ENCODE measurements at regions not wholly inside any gene's neighbourhood (a gene's known extent, or its start where the extent isn't known, plus 50 kb on each side); places are given as distances from the start of the nearest gene placed in this dataset.

DNA sequence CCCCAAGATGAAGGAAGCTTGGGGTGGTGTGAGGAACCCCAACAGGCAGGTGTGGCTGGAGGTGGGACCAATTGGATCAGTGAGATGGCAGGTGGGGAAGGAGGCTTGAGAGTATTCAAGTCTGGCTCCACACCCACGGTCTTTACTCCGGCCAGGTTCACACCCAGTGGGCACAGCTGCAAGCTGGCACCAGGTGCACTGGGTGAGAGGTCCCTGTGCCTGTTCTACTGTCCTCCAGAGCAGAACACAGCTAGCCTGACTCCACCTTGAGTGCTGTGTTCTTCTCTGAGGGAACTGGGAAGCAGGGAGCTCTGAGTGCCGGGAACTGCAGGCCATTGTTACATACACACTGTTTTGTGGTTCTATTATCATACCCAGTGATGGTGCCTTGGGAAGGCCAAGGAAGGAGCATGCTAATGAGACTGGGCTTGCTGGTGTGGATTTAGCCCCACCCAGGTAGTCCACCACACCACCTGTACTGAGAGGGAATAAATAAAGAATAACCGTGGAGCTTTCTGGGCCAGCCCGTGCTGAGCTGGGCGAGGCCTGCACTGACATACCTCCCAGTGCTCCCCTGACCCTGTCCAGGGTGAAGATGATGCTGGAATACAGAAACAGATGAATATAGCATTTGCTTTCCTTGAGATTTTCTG, 93.4 kb downstream of the ABHD5 start:
- DNase-seq = no peak

DNA sequence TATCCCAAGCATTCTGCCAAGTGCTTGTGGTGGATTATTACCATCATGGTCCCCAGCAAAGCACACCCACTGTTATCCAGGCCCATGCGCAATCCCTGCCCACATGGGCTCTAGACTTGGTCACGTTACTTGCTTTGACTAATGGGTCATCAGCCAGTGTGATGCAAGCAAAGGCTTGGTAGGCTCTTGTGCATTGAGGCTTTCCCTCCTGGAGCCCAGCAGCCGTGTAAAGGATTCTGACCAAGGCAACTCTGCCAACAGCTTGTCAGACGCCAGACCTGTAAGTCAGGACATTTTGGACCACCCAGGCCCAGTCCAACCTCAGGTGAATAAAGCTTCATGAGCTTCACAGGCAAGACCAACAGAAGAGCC, 93.9 kb downstream of the ABHD5 start:
- DNase-seq = peak in 2 of 3 donors; percentile 10 to 20

DNA sequence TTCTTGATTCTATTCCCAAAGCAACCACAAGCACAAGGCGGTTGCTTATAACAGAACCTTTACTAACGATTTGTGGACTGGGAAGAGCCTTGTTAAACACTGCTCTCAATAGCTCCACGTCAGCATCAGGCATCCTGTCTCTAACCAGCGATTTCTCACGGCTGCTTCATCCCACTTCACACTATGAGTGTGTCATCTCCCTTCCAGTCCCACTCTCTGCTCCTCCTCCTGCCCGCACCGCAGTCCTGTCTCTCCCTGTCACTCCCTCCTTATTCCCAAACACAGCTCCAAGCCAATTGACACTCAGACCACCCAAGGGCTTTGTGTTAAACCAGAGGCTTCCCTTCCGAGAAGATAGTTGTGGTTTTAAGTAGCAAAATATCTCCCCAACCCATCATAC, 94.8 kb downstream of the ABHD5 start:
- no peak for DNase-seq

DNA sequence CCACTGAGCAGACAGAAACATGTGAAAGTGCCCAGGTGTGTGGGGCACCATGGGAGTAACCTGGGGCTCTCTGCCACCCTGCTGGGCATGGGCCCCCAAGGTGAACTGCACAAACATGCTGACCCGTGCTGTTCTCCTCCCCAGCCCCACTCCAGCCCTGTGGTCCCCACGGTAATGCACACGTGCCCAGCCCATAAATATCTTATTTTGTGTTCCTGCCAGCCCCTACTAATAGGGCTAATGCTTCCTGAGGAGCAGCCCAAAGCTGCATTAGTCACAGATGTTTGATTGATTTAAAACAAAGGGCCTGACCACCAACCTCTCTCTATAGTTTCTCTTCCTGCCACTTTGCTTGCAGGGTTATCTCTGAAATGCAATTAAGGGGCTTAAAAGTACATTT, 95.4 kb downstream of the ABHD5 start:
- no peak for DNase-seq

DNA sequence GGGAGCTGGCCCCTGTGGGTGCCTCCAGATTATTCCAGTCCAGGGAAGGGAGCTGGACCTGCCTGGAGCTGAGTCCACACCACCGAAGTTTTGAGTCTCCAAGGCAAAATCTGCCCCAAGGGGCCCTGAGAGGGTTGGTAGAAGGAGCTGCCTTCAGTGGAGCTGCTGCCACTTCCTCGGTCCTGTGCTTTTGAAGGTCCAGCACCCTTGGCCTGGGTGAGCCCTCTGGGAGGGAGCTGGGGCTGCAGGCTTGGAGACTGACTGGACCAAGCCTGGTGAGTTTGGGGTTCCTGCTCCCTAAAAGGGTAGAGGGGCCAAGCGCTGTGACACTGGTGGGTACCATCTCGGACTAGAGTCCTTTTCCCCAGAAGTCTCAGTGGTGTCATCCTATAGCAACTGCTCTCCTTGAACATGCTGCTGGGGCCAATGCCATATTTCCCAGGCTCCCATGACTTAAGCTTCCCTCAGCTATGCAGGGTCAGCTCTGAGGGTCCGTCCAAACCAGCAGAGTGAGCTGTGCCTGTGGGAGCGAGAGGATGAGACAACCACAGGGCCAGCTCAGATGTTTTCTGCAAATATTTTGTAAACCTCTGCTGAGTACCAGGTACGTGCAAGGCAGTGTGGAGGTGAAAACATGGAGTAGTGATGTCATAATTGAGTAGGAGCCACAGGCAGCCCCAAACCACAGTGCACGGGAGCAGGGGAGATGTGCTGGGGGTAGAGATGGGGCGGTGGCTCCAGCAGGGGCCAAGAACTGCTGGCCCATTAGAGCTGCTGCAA, 96.0 kb downstream of the ABHD5 start:
- DNase-seq = no peak

DNA sequence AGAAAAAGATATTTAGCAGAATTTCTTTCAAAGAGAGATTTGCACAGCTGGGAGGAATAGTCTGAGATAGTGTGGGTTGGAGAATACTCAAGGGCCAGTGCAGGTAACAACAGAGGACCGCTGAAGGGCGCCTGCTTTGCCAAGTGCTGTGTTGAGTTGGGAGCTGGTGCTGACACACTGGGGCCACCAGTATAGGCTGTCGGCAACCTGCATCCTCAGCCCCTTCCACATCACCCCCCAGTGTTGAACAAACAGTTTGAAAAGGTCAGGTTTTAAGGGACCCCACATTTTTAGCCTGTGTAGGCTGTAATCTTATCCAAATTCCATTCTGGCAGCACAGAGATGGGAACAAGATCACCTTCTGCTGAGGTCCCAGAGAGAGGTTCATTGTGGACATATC, 96.6 kb downstream of the ABHD5 start:
- DNase-seq = no peak

DNA sequence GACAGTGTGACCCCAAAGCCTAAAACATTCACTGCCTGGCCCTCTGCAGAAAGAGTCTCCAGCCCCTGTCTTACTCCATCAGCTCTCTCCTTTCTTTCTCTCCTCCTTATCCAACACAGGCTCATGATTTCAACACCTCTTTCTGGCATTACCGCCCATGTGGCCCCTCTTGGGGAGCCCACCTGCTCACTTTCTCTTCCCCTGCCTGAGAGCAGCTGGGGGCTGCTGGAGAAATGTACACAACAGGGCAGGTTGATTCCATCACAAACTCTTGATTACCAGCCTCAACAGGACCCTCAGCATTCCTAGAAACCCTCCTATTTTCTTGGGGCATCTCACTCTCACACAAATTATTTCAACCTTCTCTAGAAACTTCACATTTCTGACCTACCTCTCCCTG, 98.3 kb downstream of the ABHD5 start:
- no peak for DNase-seq

DNA sequence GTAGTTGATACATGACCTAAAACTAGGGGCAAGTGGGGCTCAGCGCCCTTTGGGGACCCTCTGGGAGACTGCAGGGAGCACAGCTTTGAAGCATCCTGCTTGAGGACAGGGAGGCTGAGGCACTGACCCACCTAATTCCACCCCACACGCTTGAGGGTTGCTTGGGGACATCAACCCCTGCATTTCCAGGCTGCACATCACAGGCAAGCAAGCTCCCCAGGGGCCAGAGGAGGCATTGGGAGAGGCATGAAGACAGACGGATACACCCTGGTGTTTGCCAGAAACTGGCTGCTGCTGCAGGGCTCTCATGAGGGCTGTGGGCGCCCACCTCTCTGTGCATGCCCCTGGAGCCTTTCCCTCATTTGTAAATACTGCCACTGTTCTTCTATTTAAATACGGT, 99.3 kb downstream of the ABHD5 start:
- DNase-seq = no peak

DNA sequence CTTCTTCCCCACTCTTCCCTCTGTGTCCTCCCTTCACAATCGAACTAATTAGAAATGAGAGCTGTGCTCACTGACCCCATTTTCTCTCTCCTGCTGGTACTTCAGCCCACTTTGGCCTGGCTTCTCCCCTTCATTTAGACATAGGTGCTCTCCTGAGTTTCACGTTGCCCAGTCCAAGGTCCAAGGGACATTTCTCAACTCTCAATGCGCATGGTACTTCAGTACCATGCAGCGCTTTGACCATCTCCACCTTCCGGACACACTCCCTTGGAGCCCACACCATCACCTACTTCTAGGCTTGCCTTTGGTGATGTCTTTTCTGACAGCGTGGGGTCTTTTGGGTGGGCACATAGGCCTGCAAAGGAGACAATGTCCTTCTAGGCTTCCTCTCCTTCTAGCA, 99.7 kb downstream of the ABHD5 start:
- DNase-seq = no peak

DNA sequence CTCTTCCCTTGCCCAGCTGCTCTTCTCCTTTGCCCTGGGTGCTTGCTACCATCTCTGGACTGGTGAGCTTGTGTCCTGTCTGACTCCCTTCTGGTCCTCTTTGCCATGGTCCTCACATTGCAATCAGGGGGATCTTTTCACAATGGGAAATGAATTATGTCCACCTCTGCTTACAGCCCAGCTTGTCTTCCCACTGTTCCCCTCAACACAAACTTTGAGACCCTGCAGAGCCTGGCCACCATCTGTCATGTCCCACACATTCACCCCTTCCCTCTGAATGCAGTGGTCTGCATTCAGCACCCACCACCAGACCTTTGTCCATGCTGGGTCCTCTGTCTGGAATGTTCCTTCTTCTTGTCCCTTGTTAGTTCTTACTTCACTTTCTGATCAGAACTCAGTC, 100.5 kb downstream of the ABHD5 start:
- DNase-seq = no peak

DNA sequence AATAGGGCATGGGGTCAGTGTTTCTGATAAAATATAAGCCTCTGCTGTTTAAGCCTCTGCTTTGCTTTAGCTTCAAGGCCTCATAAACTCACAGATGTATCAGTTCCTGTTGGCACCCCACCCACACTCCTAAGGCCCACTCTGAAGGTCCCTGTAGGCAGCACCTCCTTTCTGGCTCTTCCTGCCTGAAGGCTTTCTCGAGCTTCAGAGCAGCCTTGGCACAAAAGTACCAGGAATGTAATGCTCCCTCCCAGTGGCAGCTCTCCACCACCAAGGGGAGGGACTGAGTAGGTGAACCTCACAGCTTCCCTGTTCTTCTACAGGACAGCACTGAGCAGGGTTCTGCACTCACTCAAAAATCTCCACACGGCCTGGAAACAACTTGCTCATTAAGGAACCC, 102.2 kb downstream of the ABHD5 start:
- DNase-seq = no peak

DNA sequence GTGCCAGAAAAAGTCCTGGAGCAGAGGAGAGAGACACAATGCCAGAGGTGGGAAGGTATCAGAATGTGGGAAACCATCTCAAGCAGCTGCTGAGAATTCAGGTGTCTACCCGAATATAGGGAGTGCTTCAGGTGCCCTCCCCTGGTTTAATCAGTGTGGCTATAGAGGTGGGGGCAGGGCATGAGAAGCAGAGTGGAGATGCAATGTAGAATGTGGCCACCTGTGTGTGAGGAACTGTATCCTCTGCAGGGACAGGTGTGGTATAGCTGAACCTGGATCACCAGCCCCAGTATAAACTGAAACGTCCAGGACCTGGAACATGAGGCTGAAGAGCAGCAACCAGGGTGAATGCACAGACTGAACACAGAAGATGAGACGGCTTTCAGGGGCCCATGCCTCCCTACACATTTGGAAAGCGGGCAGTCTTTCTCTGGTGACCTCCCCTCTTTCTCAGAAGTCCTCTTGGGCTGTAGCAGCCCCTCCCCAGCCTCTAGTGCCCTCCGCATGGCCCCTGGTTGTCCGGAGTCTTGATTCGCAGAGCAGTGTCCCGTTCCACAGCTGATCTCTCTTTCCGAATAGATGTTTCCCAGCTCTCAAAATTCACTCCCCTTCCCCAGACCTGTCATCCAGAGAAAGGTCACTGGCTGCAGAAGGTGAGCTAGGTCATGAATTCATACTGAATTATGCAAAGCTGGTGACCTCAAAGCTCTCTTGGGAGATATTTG, 103.1 kb downstream of the ABHD5 start:
- DNase-seq = no peak

DNA sequence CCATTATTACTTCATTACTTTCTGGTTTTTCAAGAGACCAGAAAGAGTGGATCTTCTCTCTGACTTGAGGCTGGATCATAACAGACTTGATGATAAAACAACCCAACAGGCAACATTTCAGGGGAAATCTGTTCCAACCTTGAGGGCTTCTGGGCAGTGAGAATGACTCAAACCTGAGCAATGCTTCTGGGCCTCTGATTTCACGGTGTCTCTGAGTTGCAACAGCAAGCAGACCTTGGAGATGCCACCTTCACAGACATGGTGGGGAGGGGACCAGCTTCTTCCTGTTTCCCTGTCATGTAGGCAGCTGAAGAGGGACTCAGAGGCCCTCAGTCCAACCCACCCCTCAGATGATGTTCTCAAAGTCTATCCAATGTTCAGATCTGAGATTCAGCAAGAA, 104.0 kb downstream of the ABHD5 start:
- DNase-seq = no peak

DNA sequence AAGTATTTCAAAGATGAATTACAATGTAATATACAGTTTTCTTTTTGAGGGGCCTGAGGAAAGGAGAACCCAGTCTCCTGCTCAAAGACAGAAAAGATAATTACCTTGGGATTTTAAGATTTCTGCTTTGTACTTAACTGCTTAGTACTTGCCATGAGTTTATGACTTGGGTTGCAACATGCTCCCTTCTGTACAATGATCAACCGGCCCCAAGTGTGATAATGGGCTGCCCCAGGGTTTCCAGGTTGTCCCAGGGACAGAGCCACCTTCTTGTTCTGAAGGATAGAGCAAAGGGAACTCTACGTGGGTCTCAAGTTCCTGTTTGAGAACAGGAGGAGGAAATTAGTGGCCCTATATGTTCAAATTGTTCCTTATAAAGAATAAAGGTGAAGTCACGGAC, 104.8 kb downstream of the ABHD5 start:
- no peak for DNase-seq

DNA sequence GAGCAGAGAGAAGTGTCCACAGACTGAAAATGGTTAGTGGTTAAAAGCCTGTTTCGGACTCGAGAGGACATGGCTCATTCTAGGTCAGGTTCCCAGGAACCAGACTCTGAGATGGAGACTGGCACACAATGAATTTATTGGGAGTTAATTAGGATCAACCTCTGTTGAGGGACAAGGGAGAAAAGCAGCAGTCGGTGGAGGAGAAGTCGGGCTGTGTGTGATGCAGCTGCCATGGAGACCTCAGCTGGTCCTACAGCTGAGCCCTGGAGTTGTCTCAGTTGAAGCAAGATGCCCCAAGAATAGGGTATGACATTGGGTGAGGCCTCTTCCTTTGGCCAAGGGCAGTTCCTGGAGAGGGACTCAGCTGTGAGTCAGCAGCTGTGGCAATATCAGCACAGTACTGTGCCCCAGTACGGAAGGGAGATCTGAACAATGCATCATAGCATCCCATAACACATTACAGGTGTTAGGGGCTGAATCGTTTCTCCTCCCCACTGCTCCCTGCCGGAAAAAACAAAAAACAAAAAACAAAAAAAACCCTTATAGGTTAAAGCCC, 105.4 kb downstream of the ABHD5 start:
- DNase-seq = no peak

DNA sequence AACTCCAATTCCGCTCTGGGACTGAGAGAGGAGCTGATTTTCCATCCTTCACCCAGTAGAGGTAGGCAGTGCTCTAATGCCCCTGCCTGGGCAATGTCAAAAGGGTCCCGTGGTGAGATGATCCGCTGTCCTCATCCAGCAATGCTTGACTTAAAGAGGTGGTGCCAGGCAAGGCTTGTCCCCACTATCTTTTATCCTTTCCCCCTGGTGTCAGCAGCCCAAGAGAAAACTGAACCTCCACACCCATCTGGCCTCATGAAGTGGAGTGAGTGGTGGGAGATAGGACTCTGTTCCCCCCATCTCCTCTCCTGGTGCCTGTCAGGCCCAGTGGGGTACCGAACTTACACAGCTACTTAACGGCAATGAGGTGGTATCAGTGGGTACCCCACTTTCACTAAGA, 107.1 kb downstream of the ABHD5 start:
- no peak for DNase-seq

DNA sequence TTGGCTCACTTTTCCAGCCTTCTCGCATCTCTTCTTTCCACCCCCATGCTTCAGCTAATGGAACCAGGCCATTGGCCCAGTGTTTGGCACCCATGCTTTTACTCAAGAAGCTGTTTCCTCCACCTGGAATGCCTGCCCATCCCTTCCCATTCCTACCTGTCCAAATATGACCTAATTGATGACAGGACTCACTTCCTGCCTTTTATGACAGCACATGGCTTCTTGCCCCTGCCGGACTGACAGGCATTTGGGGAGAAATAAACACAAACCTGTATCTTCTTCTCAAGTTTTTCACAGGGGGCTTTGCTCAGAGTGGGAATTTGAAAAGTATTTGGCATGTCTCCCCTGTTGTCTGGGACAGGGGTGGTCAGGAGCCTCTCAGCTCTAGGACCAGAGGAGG, 120.1 kb downstream of the ABHD5 start:
- no peak for DNase-seq

DNA sequence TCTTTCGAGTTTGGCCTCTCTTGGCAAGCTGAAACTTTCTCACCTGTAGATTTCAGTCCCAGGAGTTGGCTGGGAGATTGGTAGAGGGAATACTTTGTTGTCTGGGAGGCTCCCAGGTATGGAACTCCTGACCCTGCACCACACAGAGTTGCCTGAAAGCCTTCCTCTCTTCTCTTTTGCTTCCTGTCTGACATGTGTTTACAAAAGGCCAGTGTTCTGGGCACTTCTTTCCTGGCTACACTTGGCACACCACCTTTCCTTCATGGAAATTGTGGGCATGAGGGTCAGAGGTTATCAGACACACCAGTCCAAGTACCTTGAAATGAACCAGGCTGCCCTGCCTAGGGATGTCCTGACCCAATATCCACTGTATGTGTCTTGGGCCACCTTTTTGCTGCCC, 123.7 kb downstream of the ABHD5 start:
- no peak for DNase-seq

DNA sequence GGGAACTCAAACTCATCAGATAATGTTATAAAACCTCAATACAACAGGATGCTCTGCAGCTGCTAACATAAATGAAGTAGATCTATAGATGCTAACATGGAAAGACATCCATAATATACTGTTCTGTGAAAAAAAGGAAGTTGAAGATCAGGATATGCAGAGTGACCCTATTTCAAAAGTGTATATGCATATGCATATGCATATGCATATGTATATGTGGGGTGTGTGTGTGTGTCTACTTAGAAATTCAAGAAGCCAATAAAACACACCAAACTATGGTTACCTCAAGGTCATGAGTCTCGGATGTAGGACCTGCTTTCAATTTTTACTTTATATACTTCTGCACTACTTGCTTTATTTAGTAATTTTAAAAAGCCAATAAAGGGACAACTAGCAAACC, 125.6 kb downstream of the ABHD5 start:
- no peak for DNase-seq

DNA sequence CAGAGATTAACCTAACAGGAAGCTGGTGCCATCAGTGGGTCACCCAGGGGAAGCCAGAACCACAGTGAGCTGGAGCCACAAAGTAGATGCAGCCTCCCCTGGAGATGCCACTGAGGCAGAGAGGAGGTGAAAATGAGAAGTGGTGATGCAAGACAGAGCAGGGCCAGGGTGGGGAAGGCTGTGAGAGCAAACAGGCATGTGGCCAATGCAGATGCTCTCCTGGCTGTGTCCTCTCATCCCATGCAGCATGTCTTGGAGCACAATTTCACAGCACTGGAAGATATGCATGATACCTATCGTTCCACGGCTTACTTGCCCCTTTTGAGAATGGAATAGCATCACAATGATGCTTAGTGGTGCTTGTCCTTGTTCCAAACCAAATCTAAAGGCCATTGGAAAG, 126.3 kb downstream of the ABHD5 start:
- no peak for DNase-seq

DNA sequence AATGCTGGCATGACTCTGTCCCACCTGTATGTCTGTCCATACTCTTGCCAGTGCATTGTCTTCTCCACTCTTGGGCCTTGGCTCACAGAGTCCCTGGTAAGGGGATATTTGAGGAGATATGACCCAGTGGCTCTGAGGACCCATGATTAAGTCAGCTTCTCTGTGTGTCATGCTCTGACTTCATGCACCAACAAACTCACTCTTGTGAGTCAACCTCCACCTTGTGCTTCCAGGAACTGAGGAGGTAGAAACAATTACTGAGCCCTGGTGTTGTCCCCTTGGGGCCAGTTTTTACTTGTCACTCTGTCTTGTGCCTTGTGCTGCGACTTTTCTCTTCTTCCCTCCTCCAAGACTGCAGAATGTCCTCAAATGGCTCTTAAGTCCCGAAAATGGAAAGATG, 127.1 kb downstream of the ABHD5 start:
- DNase-seq = no peak

DNA sequence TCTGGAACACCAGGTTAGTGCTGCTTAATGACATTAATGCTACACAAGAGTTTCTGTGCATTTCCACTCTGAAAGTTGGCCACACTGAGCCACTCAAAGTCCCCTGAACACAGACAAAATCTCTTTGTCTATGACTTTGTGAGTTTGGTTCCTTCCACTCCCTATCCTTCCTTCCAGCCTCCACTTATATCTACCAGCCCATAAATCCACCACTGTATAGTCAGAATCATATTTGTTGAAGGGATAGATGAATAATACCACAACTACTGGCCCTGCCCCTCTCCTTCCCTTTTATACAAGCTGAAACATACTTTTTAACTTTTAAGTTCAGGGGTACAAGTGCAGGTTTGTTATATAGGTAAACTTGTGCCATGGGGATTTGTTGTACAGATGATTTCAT, 127.5 kb downstream of the ABHD5 start:
- DNase-seq = no peak

DNA sequence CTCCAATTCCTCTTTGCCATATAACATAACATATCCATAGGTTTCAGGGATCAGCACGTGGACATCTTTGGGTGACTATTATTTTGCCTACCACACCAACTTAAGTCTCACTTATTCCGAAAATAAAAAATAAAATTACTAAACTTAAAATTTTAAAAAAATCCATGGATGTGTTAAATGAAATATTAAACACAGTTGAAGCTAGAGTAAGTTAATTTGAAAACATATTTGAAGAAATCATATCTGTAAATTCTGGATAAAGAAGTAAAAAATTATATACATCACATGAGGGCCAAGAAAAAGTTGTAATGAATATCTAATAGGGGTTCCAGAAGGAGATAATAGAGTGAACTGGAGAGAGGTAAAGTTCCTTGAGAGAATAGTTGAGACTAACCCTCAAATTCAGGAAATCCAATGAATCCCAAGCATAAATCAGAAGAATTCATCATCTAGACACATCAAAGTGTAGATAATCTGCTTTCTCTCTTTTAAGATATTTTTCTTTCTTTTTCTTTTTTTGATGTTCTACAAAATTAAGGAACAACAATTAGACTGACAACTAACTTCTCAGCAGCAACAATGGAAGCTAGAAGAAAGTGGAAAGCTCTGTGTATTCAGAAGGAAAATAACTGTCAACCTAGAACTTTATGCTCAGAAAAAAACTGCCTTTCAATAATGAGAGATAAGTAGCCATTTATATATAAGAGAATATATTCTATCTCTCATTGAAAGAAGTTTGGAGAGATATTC, 147.4 kb downstream of the ABHD5 start:
- DNase-seq = no peak
